GM21515 (cell line): ENCODE measurements at regions not wholly inside any gene's neighbourhood (a gene's known extent, or its start where the extent isn't known, plus 50 kb on each side); places are given as distances from the start of the nearest gene placed in this dataset.
"Not testable (repeated sequence)": the region's sequence is repeated elsewhere in the genome, so short reads cannot be mapped to it uniquely, and the experiment has no call there.

Experiments
- ATAC-seq: cut with Tn5 transposase; IDR thresholded peaks from one replicate; pipeline ENCODE4 v1.9.1; 2021; ENCODE audit not compliant: unreplicated experiment

DNA sequence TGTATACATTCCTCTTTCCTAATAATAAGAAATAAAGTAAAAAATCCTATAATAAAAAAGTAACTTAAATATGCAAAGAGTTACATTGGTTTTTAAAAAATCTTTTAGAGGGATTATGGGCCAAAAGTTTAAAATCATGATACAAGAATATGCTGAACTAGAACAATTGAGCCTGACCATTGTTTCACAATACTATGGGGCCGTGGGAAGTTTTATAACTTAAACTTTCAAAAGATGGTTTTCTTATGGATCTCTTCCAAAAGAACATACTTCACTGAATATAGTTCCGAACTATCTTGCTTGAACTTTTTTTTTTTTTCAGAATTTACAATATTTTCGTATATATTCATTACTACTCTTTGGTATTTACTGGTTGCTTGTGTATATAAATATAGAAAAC lies 97.6 kb downstream of the NFKBIZ start:
- ATAC-seq = no peak

DNA sequence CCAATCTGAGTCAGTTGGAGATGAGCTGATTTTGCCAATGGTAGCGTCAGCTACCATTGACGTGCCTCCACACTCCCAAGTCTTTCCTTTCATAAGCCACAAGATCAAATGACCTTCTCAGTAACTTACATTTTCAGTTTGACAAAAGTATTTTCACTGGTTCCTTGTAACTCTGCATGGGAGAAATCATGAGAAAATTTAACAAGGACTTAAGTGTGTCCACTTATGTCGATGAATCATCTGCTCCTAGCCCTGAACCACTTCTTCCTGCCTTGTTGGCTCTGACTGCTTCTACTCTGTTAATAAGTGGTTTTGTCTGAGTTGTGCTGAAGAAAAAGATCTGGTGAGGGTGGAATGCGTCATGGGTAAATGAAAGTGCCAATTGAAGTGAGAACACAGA lies 101.2 kb downstream of the NFKBIZ start:
- no peak for ATAC-seq

DNA sequence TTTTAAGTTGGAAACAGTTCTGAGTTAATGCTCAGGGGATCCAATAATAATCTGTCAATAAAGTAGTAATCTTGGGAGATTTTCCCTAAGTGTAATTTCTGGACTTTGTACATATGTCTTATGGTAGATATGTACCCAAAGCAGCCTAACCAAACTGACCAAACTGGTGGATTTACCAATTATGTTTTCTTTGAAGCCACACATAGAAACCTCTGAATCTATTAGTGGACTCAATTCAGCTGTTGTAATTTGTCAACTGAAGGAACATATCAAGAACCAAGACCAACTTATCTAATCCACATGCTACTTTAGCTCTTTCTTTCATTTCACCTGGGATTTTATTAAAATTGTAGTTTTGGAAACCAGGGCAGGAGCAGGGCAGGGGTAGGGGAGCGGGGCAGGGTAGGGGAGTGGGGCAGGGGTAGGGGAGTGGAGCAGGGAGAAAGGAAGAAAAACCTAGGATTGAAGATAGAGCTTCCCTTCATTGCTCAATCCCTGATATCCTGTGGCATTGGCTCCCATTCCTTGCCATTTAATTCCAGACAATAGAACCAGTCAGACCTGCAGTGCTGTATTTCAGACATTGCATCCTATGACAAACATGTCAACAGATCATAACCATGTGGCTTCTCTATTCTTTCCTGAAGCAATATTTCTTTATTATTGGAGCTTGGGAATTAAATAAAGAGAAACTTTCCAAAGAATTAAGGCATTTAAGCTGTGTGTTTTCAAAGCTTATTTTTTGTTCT lies 101.8 kb downstream of the NFKBIZ start:
- ATAC-seq = no peak

DNA sequence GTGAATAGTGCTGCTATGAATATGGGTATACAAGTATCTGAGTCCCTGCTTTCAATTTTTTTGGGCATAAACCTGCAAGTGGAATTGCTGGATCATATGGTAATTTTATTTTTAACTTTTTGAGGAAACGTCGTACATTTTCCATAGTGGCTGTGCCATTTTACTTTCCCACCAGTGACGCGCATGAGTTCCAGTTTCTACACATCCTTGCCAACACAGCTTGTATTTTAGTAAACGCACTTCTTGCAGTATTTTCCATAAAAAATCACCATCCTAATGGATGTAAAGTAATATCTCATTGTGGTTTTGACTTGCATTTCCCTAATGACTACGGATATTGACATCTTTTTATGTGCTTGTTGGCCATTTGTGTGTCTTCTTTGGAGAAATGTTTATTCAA lies 105.0 kb downstream of the NFKBIZ start:
- ATAC-seq = no peak

DNA sequence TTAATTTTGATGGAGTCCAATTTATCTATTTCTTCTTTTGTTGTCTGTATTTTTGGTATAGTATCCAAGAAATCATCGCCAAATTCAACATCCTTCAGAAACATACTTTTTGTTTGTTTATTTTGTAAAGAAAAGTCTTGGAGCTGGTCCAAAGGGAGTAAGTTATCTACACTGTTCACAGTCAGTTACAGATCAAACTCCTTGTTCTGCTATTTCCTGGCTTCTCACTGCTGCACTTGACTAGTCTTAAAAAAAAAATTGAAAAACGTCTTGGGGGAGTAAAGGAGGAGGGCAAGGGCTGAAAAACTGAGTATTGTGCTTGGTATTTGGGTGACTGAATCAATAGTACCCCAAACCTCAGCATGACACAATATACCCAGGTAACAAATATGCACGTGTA lies 105.6 kb downstream of the NFKBIZ start:
- no peak for ATAC-seq

DNA sequence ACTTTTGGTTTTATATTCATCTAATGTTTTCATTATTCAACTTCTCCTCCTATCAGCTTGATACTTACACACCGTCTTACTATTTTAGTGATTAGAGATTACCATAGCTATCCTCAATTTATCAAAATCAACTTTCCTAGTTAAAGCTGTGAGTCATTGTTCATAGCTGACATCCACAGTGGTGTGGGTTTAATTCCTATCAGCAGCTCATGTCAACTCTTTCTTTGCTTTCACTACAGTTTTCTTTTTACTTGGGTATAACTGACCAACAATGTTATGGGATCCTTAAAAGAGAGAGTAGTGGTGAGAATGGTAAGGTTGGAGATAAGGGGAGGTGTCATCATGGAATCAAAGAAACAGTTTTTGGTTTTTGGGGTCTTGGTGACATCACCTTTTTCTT lies 112.7 kb downstream of the NFKBIZ start:
- no peak for ATAC-seq

DNA sequence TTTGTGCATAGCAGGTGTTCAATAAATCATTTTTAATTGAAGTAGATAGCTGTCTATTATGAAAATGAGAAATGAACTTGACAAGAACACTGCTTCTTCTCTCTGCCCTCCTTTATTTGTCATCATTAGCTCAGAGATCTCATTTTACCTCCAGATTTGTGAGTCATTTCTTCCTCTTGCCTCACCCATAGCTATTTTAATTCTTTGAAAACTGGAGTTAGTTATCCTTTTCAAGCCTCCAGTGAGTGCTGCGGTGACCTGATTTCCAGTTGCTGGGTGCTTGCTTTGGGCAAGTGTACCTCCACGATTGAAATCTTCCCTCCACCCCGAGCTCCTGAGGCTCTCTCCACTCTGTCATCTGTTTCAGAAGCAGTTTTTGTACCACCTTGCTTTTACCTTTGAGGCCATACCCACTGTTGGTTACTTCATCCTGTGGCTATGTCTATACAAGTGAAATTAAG lies 114.6 kb downstream of the NFKBIZ start:
- no peak for ATAC-seq

DNA sequence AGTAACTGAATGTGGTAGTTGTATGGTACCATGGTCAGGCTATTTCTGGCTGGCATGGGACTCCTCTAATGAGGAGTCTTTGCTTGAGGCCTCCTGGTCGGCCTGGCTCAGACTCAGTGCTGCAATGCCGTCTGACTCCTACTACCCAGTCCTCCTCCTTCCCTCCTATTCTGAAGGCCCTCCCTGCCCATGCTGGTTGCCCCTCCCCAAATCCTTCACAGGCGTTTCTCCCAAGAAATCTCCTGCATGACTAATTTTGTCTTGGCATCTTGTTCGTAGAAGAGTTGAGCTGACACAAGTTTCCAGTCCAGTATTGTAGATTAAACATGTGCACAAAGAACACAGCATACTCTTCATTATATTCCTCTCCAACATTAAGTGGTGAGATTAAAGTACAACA lies 115.5 kb downstream of the NFKBIZ start:
- ATAC-seq = no peak

DNA sequence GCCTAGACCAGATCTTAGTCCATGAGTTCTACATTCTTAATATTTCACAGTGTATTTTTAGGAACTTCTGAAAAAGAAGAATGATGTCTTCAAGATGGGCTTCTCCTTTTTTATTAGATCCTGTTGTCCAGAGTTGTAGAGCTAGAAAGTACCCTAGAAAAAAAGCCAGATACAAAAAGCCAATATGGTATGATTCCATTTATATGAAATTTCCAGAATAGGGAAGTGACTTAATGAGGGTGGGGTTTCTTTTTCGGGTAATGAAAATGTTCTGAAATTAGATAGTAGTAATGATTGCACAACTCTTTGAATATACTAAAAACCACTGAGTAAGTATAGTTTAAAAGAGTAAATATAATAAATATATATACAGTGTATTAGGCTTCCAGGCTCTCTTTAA lies 116.9 kb downstream of the NFKBIZ start:
- no peak for ATAC-seq

DNA sequence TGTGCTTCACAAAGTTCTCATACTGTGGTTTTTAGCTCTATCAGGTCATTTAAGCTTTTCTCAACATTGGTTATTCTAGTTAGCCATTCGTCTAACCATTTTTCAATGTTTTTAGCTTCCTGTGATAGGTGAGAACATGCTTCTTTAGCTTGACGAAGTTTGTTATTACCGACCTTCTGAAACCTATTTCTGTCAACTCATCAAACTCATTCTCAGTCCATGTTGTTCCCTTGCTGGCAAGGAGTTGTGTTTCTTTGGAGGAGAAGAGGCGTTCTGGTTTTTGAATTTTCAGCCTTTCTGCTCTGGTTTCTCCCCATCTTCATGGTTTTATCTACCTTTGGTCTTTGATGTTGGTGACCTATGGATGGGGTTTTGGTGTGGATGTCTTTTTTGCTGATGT lies 120.9 kb downstream of the NFKBIZ start:
- ATAC-seq = no peak

DNA sequence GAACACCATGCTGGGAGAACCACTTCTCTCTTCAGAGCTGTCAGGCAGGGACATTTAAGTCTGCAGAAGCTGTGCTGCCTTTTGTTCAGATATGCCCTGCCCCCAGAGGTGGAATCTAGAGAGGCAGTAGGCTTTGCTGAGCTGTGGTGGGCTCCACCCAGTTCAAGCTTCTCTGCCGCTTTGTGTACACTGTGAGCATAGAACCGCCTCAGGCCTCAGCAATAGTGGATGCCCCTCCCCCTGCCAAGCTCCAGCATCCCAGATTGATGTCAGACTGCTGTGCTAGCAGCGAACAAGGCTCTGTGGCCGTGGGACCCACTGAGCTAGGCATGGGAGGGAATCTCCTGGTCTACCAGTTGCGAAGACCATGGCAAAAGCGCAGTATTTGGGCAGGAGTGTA lies 121.6 kb downstream of the NFKBIZ start:
- ATAC-seq = no peak

DNA sequence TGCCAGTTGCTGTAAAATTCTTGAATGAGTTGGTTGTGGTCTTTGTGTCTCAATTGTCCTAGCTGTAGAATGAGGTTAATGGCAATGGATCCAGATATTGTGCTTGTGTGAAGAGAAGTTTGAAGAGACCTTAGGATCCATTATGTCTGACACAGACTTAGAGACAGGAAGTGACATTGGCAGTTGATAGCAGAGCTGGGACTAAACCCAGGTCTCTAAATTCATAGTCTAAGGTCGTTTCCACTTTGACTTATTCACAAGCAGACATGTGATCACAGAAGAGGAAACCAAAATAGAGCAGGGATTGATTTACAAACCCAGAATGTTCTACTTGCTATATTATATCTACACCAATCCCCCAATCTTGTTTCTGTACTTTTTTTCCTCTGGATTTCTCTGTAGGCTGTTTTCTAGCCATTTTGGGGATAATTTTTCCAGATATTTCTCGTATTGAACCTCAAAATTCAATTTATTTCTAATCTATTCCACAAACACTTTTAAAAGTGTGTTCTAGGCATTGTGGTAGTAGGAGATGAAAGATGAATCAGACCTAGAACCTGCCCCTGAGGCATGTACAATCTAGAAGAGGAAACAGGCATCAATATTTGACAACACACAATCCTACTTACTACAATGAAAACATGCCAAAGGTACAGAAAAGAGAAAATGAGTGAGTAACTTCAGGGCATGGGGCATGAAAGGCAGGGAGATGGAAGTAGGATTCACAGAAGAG lies 123.3 kb downstream of the NFKBIZ start:
- ATAC-seq = no peak

DNA sequence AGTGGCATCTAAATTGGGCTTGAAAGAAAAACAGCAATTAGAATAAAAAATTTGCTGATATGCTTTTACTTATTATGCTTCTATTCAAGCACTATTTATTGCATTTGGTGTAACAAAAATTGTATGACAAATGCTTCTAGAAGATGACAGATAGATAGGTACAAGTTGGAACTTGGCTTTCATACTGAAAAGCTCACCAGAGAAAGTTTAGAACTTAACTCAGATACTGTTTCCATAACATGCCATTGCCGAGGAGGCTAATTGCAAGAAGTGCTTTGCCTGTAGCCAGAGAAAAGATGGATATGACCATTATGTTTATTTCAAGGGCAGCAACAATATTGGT lies 123.8 kb downstream of the NFKBIZ start:
- no peak for ATAC-seq

DNA sequence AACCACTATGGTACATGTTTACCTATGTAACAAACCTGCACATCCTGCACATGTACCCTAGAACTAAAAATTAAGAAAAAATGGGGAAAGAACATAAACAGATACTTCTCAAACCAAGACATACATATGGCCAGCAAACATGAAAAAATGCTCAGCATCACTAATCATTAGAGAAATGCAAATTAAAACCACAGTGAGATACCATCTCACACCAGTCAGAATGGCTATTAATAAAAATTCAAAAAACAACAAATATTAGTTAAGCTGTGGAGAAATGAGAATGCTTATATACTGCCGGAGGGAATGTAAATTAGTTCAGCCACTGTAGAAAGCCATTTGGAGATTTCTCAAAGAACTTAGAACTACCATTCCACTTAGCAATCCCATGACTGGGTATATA lies 126.1 kb downstream of the NFKBIZ start:
- not testable (repeated sequence) for ATAC-seq

DNA sequence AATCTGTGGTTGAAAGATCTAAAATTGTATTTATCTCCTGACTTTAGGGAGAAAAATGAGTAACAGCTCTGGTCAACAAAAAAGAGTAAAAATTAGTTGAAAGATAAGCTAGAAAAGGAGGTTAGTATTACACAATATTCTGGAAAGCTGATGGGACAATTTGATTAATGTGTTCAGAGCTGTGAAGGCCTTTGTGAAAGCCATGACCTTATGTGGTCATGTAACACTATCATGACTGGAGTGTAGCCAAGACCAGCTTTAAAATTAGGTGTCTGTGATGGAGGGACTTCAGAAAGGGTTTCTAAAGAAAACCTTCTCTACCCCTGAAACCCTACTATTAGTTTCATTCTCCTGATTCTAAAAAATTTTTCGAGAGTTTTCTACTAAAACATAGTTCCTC lies 127.2 kb downstream of the NFKBIZ start:
- ATAC-seq = peak; percentile 91

DNA sequence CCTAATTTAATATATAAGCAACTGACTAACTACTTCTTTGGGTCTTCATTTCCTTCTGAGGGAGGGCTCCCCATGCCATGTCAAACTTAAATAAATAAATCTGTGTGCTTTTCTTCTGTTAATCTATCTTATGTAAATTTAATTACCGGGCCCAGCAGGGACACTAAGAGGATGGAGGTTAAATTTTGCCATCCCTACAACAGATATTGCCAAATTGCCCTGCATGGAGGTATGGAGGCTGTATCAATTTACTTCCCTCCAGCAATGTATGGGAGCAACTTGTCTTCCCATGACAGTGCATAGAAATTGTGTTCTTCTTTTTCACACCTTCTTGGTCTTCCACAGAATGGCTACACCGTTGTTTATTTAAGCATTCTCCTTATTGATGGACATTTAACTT lies 129.0 kb downstream of the NFKBIZ start:
- ATAC-seq = no peak

DNA sequence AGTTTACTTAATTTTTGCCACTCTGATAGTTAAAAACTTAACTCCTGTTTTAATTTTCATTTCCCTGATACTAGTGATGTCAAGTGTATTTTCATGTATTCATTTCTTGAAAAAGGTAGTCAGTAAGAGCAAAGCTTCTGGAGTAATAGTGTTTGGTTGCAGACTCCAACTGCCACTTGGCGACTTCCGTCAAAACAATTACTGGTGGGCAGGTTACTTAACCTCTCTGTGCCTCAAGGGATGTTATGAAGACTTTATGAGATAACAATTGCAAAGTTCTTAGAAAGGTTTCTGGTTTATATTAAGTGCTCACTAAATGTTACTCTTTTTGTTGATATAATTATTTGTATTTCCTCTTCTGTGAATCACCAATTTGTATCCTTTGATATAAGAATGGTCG lies 129.7 kb downstream of the NFKBIZ start:
- no peak for ATAC-seq

DNA sequence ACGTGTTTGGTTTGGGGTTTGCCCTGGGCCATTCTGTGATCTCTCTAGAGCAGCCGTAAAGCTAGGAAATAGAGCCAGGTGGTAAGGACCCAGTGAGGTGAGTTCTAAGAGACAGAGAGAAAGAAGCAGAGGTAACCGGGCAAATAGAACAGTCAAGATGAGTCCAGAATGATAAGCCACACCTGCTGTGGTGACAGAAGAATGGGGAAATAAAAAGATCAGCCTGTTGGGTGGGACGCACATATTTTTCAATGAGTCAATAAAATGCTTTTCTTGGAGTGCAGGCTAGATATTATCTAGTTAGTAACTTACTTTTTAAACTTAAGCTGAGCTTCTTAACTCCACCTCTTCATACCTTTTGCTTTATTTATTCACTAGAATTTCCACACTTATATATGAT lies 135.0 kb downstream of the NFKBIZ start:
- ATAC-seq = no peak

DNA sequence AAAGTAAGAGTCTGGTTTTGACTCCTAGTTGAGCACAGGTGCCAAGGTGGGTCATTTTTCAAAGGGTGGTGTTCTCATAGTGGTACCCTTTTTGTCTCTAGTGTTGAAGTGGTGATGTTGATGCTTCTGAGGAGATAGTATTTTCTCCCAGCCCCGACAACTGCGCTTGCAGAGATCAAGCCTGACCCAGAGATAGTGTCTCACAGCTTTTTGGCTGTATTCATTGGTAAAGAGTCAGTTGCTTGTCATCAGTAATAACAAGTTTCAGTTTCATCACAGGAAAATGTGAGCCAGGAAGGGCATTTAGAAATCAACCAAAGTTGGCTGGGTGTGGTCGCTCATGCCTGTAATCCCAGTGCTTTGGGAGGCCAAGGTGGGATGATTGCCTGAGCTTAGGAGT lies 139.3 kb downstream of the NFKBIZ start:
- no peak for ATAC-seq

DNA sequence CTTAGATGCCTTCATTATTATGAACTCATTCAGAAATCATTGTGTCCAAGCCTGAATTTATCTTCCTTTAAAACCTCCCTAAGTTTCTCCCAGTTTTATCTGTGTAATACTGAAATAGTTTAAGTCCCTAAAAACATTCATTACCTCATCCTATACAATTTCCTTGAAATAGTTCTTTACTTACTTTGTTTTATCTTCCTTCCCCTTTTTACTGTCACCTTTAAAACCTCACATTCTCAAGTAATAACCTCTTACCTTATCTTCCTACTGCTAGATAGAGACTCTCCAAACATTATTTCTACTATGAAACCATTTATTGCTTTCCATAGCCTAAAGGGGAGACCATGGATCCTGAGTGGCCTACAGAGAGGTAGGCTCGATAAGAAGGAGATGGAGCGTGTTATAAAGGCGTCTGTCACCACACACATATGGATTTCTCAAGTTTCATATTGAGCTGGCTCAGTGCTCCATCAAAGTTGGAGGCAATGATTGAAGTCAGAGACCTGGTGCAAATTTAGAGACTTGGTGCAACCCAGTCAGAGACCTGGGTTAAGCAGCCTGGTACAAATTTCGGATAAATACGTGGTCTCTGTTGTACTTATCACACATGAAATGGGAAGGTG lies 140.4 kb downstream of the NFKBIZ start:
- no peak for ATAC-seq

DNA sequence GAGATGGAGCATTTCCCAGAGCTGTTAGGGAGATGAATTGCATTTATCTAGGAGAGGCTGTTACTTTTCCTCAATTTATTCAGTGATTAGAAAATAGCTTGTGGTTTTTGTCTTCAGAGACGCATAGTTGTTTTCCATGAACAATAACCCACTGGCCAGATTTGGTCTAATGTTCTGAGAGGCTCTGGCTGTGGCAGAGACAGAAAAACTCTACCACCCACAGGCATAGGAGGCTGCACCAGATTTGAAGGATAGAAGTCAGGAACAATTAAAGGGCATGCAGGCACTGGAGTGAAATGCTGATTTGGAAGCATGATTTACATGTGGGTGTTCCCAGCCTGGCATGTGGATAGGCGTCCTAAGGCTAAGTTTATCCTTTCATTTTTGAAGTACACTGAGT lies 143.5 kb downstream of the NFKBIZ start:
- no peak for ATAC-seq

DNA sequence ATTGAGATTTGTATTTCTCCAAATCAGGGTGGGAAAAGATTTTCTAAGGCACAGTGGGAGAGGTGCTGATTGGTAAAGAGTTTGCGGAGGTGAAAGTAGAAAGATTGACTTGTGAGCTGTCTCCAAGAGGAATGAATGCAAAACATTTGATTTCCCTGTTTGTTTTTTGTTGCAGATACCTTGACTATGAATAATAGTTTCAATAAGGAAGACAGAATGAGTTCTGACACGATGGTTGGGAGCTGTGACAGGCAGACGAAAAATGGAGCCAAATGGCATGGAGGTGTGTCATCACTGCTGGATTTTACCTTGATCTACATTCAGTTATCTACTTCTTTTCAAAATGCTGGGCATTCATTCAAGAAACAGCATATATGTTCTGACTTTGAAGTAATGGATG lies 145.1 kb downstream of the NFKBIZ start:
- no peak for ATAC-seq
